GM21619 (cell line): ENCODE measurements at regions not wholly inside any gene's neighbourhood (a gene's known extent, or its start where the extent isn't known, plus 50 kb on each side); places are given as distances from the start of the nearest gene placed in this dataset.
"Not testable (repeated sequence)": the region's sequence is repeated elsewhere in the genome, so short reads cannot be mapped to it uniquely, and the experiment has no call there.

Experiments used
- ATAC-seq: cut with Tn5 transposase; IDR thresholded peaks from one replicate; pipeline ENCODE4 v1.9.1; 2021; ENCODE audit not compliant: unreplicated experiment

- ATAC-seq = no peak
These were observed 89.9 kb upstream of the HAPLN1 start for GRCh38 chr5:83810511-83810910.

- ATAC-seq = no peak
These were observed 82.0 kb upstream of the HAPLN1 start for GRCh38 chr5:83802686-83803085.

- no peak for ATAC-seq
These were observed 79.5 kb upstream of the HAPLN1 start for GRCh38 chr5:83800201-83800600.

GRCh38 chr5:83799020-83799419 lies 78.4 kb upstream of the HAPLN1 start:
- ATAC-seq = not testable (repeated sequence)

- no peak for ATAC-seq
These were observed 68.7 kb upstream of the HAPLN1 start for GRCh38 chr5:83789371-83789770.

GRCh38 chr5:83787631-83788030 lies 67.0 kb upstream of the HAPLN1 start:
- ATAC-seq = no peak

GRCh38 chr5:83785176-83785668 lies 64.6 kb upstream of the HAPLN1 start:
- ATAC-seq = no peak

- no peak for ATAC-seq
These were observed 60.2 kb upstream of the HAPLN1 start for GRCh38 chr5:83780699-83781350.

GRCh38 chr5:83777856-83778255 lies 57.2 kb upstream of the HAPLN1 start:
- ATAC-seq = no peak

GRCh38 chr5:83776437-83777031 lies 55.9 kb upstream of the HAPLN1 start:
- ATAC-seq = no peak
